ENCODE measurements at regions not wholly inside any gene's neighbourhood (a gene's known extent, or its start where the extent isn't known, plus 50 kb on each side); places are given as distances from the start of the nearest gene placed in this dataset.

- Histone ChIP-seq H3K27me3 (ENCODE audit: control insufficient read depth, insufficient read depth, low read length) (no peaks in the 10 kb centered on the region), H3K36me3 (ENCODE audit: control insufficient read depth, insufficient read depth, low read length) (no peaks in the 10 kb centered on the region), H3K4me1 (ENCODE audit: control insufficient read depth, insufficient read depth, low read length) (no peaks in the 10 kb centered on the region), H3K4ac (ENCODE audit: low read depth, low read length) (no peak overlapping the region), H3K4me2 (ENCODE audit: low read depth, low read length) (no peak overlapping the region), H3K14ac (replicated peaks; ENCODE audit: low read depth, low read length) (no peak overlapping the region), H3K23ac (ENCODE audit: low read depth, low read length) (no peak overlapping the region), H3K9ac (ENCODE audit: low read depth, low read length) (no peak overlapping the region), H3K56ac (ENCODE audit: extremely low read depth, insufficient read depth, low read length) (no peak overlapping the region), H2BK120ac (ENCODE audit: low read depth, low read length) (no peak overlapping the region), H2AK5ac (ENCODE audit: low read depth, low read length) (no peak overlapping the region), H3K79me1 (ENCODE audit: low read depth in 1 of 2, low read length in 2 of 2) (no peaks in the 10 kb centered on the region), H3K9me3 (ENCODE audit: control insufficient read depth, insufficient read depth, low read length) (peaks cover 10% of the 10 kb centered on the region; the same call in 1 of the 2 replicates), H2BK5ac (ENCODE audit: low read depth, low read length, poor library complexity, severe bottlenecking) (no peak overlapping the region), H4K5ac (ENCODE audit: low read depth, low read length) (no peak overlapping the region), H2BK20ac (ENCODE audit: low read depth, low read length) (no peak overlapping the region), H2AFZ (replicated peaks; ENCODE audit: low read length, poor library complexity) (no peak overlapping the region), H3K18ac (ENCODE audit: low read depth, low read length) (no peak overlapping the region), H4K8ac (ENCODE audit: low read depth in 2 of 2, low read length in 2 of 2) (no peak overlapping the region), H3K9me1 (ENCODE audit: insufficient read depth, low read length) (no peaks in the 10 kb centered on the region), H3K27ac (ENCODE audit: insufficient read depth, low read length) (no peak overlapping the region), H4K91ac (ENCODE audit: insufficient read depth, low read depth, low read length) (no peak overlapping the region), H4K20me1 (ENCODE audit: insufficient read depth, low read length) (no peaks in the 10 kb centered on the region), H3K4me3 (ENCODE audit: insufficient read depth, low read depth, low read length) (no peak overlapping the region), H2BK15ac (ENCODE audit: low read depth, low read length) (no peak overlapping the region), H2AK9ac (replicated peaks; ENCODE audit: low read depth, low read length, poor library complexity) (no peak overlapping the region)
- intact Hi-C loops (cut with micrococcal nuclease), result no loop called here
- no peak for TF ChIP-seq RFX5 (IDR thresholded peaks at IDR 0.05; ENCODE audit: low read depth, low read length)
- TF ChIP-seq NFE2L2 (IDR thresholded peaks at IDR 0.05; ENCODE audit: low read depth, low read length), result no peak
- TF ChIP-seq CEBPB (IDR thresholded peaks at IDR 0.05; ENCODE audit: low read depth, low read length), result no peak
- no peak for TF ChIP-seq CHD1 (IDR thresholded peaks at IDR 0.05; ENCODE audit: low read depth, low read length)
- TF ChIP-seq MXI1 (IDR thresholded peaks at IDR 0.05; ENCODE audit: borderline replicate concordance, low read depth, low read length), result no peak
- no peak for TF ChIP-seq CTCF (conservative IDR thresholded peaks at IDR 0.05; ENCODE audit: low read depth, low read length)
- TF ChIP-seq FOS (IDR thresholded peaks at IDR 0.05; ENCODE audit: low read depth, low read length), result no peak
- no peak for TF ChIP-seq MAZ (IDR thresholded peaks at IDR 0.05; ENCODE audit: borderline replicate concordance, low read depth, low read length)
- TF ChIP-seq BHLHE40 (IDR thresholded peaks at IDR 0.05; ENCODE audit: low read depth, low read length), result no peak
- no peak for TF ChIP-seq POLR2A (IDR thresholded peaks at IDR 0.05; ENCODE audit: low read depth, low read length)
- no peak for TF ChIP-seq RCOR1 (IDR thresholded peaks at IDR 0.05; ENCODE audit: insufficient replicate concordance, low read length)
- no peak for TF ChIP-seq USF2 (IDR thresholded peaks at IDR 0.05; ENCODE audit: low read depth, low read length)
- no peak for TF ChIP-seq MAFK (IDR thresholded peaks at IDR 0.05; ENCODE audit: low read depth, low read length)
- TF ChIP-seq ELK1 (IDR thresholded peaks at IDR 0.05; ENCODE audit: borderline replicate concordance, low read depth, low read length), result no peak
- no peak for TF ChIP-seq SMC3 (IDR thresholded peaks at IDR 0.05; ENCODE audit: low read depth, low read length)
- no peak for TF ChIP-seq RAD21 (IDR thresholded peaks at IDR 0.05; ENCODE audit: low read length)
- in situ Hi-C loops (cut with MboI; ENCODE audit: low sequenced_read_pairs), result no loop called here
- ATAC-seq (ENCODE audit: low read depth), result no peak
- ChIA-PET CTCF (no interaction called here), POLR2A (ENCODE audit: unreplicated experiment) (no interaction called here)
- DNase-seq, result no peak
- dilution Hi-C loops (cut with HindIII; ENCODE audit: low sequenced_read_pairs, unreplicated experiment), result no loop called here
- no TSS peak for BruUV-seq (replicated peaks)
Observed at GRCh38 chr5:19196631-19197030, 791.4 kb downstream of the CDH18 start.

All from IMR-90 (cell line).